Bronchial epithelial cell (primary cell): ENCODE measurements at regions not wholly inside any gene's neighbourhood (a gene's known extent, or its start where the extent isn't known, plus 50 kb on each side); places are given as distances from the start of the nearest gene placed in this dataset.

ENCODE experiments used
- DNase-seq: peaks from one replicate; pipeline ENCODE4 v3.0.0-alpha.2; 2010; ENCODE audit warnings: low read depth
- FAIRE-seq: peaks from 2 replicates; lab custom pipeline; 2011; peaks lifted over from hg19 to GRCh38; lab: Jason Lieb, UNC
- H3K27me3 ChIP-seq: 2 replicates; pipeline ENCODE4 v1.5.1; 2011; ENCODE audit warnings: low read length; ENCODE audit not compliant: control insufficient read depth, insufficient read depth
- H3K36me3 ChIP-seq: 2 replicates; pipeline ENCODE4 v1.5.1; 2011; ENCODE audit warnings: low read length; ENCODE audit not compliant: control insufficient read depth, insufficient read depth
- H3K4me3 ChIP-seq: 2 replicates; pipeline ENCODE4 v1.5.1; 2011; ENCODE audit warnings: mild to moderate bottlenecking, low read depth, low read length, control low read depth
- TF ChIP-seq, protein P1 (sequence below): IDR thresholded peaks from 2 replicates; pipeline ENCODE4 v1.5.1; 2011; ENCODE audit warnings: mild to moderate bottlenecking, moderate library complexity, low read length, control low read depth, inconsistent platforms; ENCODE audit not compliant: insufficient read depth, severe bottlenecking

DNA sequence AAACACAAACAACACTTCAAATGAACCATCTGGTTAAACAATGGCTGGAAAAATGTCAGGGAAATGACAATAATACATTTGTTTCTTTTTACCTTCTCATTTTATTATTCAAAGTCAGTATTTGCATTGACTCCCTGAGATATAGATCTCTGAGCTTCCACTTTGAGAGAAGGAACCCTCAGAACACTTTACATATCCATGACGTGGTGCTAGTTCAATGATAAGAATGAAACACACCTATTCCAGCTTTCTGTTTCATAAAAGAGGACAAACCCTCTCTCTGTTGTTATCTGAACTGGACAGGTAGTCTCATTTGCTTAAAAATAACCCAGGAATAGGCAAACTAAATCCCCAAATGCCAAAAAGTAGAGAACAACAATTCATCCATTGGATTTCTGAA, 65.3 kb upstream of the CCSER1 start:
- DNase-seq: no peak
- FAIRE-seq: no peak
- no peaks in the 10 kb centered on the region for H3K36me3 ChIP-seq
- H3K27me3 ChIP-seq: no peaks in the 10 kb centered on the region
- H3K4me3 ChIP-seq: no peak overlapping the region
- TF ChIP-seq, protein P1, sequence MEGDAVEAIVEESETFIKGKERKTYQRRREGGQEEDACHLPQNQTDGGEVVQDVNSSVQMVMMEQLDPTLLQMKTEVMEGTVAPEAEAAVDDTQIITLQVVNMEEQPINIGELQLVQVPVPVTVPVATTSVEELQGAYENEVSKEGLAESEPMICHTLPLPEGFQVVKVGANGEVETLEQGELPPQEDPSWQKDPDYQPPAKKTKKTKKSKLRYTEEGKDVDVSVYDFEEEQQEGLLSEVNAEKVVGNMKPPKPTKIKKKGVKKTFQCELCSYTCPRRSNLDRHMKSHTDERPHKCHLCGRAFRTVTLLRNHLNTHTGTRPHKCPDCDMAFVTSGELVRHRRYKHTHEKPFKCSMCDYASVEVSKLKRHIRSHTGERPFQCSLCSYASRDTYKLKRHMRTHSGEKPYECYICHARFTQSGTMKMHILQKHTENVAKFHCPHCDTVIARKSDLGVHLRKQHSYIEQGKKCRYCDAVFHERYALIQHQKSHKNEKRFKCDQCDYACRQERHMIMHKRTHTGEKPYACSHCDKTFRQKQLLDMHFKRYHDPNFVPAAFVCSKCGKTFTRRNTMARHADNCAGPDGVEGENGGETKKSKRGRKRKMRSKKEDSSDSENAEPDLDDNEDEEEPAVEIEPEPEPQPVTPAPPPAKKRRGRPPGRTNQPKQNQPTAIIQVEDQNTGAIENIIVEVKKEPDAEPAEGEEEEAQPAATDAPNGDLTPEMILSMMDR: no peak

GRCh38 chr4:90064196-90064595, 63.0 kb upstream of the CCSER1 start:
- DNase-seq (no peak), FAIRE-seq (no peak)
- TF ChIP-seq, protein P1: no peak
- Histone ChIP-seq H3K36me3 (no peaks in the 10 kb centered on the region), H3K27me3 (no peaks in the 10 kb centered on the region), H3K4me3 (no peak overlapping the region)

- DNase-seq (peak; percentile 73), FAIRE-seq (no peak)
- Histone ChIP-seq H3K36me3 (no peaks in the 10 kb centered on the region), H3K27me3 (no peaks in the 10 kb centered on the region), H3K4me3 (no peak overlapping the region)
- TF ChIP-seq, protein P1: no peak
Measured at GRCh38 chr4:90069151-90069550, 58.0 kb upstream of the CCSER1 start.

- DNase-seq: no peak
- no peak overlapping the region for H3K4me3 ChIP-seq
- no peak for FAIRE-seq
- H3K27me3 ChIP-seq: no peaks in the 10 kb centered on the region
- no peaks in the 10 kb centered on the region for H3K36me3 ChIP-seq
- TF ChIP-seq, protein P1: no peak
Measured at GRCh38 chr4:90071289-90072235, 55.6 kb upstream of the CCSER1 start.

DNA sequence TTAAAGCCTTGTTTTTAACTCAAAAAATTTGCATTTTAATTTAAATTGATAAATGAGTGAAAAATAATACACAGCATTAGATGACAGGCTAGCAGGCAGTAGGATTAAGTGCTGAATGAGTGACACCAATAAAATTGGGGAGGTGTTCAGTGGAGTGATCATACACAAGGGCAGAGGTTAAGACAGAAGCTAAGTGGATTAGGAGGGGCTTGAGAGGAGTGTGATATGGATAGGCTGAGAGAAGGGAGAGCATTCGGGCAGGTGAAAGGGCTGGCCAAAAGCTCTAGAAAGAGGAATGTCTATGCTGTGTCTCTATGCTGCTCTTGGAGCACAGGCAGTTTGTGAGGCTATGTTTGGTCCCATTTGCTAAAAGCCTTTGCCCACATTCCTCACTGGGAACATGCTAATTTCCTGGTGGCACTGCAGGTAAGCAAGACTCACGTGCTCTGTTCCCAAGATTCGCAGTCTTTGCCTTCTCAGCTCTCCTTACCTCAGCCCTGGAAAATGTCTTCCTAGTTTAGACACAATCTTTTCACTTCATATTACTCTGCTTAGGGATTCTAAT, 52.8 kb upstream of the CCSER1 start:
- TF ChIP-seq, protein P1: no peak
- Histone ChIP-seq H3K36me3 (no peaks in the 10 kb centered on the region), H3K27me3 (no peaks in the 10 kb centered on the region), H3K4me3 (no peak overlapping the region)
- FAIRE-seq (no peak), DNase-seq (no peak)
